NCI-H510A (cell line): ENCODE measurements at regions not wholly inside any gene's neighbourhood (a gene's known extent, or its start where the extent isn't known, plus 50 kb on each side); places are given as distances from the start of the nearest gene placed in this dataset.

Source experiments
- DNase-seq: peaks from one replicate; lab custom pipeline; 2025; lab: John Stamatoyannopoulos, UW

DNA sequence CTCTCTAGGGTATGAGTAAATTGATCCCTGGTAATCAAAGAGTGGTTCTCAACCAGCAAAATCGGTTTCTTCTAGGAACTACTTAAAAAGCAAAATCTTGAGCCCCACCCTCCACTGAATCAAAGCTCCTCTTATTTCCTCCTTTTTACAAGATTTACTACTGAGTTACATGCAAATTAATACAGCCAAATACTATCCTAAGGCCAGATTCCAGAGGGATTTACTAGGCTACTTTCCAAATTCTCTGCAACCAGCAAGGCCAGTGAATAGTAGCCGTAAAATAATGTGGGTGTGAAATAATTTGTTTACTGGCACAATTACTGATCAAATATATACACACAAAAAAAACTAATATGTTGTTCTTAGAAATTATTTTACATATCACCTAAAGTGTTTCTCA is 1583.8 kb downstream of the NCAM2 start:
- no peak for DNase-seq

DNA sequence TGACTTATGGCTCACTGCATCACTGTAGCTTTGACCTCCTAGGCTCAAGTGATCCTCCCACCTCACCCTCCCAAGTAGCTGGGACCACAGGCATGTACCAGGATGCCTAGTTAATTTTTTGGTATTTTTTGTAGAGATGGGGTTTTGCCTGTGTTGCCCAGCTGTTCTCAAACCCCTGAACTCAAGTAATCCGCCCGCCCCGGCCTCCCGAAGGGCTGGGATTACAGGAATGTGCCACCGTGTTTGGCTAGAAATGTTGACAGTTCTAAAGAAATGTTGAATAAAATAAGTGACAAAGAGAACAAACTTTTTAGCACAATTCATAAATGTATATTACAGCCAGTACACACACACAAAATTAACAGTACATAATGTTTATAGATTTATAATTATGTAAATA is 1586.1 kb downstream of the NCAM2 start:
- DNase-seq = no peak

DNA sequence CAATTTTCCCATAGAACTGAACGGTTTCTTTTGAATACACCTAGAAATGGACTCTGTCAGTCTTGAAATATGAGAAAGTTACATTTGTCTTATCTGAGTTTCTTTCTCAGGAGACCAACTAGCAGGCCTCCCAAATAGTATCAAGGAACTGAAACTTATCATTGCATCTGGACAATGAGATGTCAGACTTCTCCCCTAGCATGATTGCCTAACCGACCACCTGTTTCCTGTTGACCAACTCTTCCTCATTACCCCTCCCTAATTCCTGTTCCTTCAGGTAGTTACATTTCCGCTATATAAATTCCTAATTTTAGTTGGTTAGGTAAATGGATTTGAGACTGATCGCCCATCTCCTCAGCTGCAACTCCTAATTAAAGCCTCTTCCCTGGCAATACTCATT is 1587.3 kb downstream of the NCAM2 start:
- no peak for DNase-seq

DNA sequence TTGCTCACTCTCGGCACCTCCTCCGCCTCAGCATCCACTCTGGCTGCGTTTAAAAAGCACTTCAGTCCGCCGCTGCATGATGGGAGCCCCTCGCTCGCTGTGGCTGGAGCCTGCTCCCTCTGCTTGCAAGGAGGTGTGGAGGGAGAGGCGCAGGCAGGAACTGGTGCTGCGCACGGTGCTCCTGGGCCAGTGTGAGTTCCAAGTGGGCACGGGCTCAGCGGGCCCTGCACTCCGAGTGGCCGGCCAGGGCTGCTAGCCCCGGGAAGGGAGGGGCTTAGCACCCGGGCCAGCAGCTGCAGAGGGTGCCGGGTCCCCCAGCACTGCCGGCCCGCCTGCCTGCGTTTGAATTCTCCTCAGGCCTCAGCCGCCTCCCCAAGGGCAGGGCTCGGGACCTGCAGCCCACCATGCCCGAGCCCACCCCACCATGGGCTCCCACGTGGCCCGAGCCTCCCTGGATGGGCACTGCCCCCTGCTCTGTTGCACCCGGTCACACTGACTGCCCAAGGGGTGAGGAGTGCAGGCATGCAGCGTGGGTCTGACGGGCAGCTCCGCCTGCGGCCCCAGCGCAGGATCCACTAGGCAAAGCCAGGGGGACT is 1599.5 kb downstream of the NCAM2 start:
- DNase-seq = no peak

DNA sequence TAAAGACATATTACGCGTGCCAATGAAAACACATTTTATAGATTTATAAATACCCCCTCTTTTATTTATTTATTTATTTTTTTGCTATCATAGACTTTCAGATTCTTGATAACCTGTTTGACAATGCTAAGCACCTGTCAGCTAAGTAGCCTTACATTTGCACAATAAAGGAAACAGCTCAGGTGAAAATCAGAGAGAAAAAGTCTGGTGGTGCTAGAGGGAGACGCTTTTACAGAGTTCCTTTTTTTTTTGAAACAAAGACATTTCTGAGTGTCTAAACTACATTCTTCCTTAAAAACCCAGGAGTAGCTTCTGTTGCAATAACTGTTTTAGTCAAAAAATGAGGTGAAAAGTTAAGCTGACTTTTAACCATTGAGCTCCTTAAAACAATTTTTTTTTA is 1611.6 kb downstream of the NCAM2 start:
- DNase-seq = no peak

DNA sequence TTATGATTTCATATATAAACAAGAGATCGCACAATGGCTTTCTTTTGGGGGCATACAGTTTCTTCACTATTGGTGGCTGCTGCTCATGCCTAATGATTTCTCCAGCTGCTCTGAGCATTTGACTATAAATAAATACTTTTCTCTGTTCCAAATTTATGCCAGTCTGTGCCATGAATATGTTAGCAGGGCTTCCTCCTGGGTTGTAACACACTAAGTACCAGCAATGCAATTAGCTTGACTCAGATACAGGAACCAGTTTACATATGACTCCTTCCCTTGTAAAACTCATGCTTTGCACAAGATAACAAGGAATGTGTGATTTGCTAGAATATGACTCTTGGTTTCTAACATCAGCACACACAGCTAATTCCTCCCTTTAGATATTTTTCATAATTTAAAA is 1629.7 kb downstream of the NCAM2 start:
- DNase-seq = no peak

DNA sequence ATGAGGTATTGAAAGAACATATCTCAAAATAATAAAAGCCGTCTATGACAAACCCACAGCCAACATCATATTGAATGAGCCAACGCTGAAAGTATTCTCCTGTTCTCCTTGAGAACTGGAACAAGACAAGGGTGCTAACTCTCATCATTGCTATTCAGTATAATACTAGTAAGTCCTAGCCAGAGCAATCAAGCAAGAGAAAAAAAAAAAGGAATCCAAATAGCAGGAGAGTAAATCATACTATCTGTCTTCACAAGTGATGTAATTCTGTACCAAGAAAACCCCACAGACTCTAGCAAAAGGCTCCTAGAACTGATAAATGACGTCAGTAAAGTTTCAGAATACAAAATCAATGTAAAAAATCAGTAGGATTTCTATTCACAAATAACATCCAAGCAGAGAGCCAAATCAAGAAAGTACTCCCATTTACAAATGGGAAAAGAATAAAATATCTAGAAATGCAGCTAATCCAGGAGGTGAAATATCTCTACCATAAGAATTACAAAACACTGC is 1632.8 kb downstream of the NCAM2 start:
- no peak for DNase-seq

DNA sequence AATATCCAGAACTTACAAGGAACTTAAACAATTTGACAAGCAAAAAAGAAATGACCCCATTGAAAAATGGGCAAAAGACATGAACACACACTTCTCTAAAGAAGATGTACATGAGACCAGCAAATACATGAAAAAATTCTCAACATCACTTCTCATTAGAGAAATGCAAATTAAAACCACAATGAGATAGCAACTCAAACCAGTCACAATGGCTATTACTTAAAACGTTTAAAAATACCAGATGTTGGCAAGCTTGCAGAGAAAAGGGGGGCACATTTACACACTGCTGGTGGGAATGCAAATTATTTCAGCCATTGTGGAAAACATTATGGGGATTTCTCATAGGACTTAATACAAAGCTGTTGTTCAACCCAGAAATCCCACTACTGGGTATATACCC is 1634.0 kb downstream of the NCAM2 start:
- DNase-seq = no peak

DNA sequence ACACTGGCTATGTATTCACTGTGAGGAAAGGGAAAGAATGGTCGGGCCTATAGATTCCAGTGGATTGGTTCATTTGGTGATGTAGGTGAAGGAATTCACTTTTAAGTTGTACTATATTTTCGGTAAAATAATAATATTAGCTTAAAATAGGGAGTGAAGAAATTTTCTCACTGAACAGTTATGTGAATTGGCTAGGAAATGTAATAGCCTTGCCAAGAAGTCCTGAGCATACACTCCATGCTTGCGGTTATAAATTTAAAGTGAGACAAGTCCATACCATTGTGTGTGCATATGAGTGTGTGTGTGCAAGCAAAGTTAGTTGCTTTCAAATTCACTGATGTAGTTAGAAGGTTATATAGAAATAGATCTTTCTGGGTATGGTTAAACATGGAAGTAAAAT is 1651.0 kb downstream of the NCAM2 start:
- DNase-seq = no peak

DNA sequence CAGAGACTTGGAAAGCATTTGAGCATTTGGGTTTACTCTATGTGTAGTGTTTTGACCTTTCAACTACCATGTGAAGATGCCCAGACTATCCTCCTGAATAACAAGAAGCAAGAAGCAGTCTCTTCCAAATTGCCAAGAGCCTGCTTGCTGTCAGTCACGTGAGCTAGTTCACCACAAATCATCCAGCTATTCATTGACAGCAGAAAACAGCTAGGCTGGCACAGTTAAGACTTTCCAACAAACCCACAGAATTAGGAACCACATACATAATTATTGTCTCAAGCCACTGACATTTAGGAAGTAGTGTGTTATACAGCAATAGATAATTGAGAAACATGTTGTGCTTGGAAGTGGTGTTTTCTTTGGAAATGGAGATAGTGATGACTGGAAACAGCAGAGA is 1652.0 kb downstream of the NCAM2 start:
- no peak for DNase-seq

DNA sequence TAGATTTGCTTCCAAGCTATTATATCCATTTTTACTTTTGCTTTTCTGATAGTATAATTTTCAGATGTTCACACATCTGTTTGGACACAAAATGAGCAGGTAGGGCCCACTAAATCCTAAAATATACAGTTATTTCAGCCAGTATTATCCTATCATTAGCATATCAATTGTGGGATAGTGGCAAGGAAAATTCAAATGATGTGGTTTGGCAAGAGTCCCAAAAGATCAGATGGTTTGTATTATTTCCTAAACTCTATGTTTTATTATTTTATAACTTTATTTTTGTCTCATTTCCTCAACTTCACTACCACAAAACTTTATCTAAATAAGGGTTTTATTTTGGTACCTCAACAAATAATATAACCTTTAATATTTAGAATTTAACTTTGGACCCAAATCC is 1659.6 kb downstream of the NCAM2 start:
- no peak for DNase-seq

DNA sequence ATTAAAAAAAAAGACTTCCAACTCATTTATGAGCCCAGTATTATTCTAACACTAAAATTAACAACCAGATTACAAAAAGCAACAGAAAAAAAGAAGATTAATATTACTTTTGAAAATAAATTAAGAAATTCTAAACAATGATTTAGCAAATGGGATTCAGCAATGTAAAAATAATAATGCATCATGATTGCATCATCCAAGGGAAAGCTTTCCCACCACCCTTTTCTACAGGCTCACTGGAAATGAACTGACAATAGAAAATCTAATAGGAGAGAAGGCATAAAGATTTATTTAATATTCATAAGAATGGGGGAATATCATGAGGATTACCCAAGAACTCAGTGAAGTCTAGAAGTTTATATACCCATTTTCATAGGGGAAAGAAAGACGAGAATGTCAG is 1671.9 kb downstream of the NCAM2 start:
- no peak for DNase-seq

DNA sequence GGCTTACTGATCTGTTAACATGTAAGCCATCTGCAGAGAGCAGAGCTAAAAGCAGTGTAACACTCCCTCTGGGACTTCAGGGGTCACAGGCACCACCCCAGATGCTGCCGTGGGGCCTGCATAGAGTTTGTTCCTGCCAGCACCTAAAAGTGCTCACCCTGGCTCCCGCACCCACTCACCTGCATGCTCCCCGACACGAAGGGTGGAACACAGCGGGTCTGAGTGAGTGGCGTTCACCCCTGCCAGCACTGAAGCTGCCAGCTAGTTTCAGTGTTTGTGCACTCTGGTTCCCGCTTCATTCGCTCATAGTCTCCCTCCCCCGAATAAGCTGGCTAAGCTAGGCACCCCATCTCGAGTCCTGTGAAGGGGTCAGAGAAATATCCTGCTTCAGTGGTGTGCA is 1681.0 kb downstream of the NCAM2 start:
- no peak for DNase-seq

DNA sequence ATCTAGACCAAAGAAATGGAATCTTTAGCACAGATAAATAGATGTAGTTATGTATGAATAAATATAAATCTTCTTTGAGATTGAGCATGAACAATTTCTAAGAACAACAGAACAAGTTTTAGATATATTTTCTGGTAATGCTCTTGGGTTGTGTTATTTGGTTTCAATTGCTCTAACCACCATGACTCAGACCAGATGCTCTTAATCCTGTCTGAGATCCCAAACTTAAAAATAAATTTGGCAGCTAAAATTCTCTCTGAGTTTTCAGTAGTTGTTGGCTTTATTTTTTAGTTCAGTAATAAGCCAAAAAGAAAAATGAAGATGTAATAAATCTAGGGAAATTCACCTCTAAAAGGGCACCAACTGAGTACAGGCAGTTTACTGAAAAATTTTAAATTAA is 1693.4 kb downstream of the NCAM2 start:
- no peak for DNase-seq

DNA sequence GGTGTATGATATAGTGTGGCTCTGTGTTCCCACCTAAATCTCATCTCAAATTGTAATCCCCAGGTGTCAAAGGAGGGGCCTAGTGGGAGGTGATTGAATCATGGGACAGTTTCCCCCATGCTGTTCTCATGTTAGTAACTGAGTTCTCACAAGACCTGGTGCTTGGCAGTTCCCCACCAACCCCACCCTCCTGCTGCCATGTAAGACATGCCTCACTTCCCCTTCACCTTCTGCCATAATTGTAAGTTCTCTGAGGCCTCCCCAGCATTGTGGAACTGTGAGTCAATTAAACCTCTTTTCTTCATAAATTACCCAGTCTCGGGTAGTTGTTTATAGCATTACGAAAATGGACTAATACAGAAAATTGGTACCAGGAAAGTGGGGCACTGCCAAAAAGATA is 1705.3 kb downstream of the NCAM2 start:
- no peak for DNase-seq

DNA sequence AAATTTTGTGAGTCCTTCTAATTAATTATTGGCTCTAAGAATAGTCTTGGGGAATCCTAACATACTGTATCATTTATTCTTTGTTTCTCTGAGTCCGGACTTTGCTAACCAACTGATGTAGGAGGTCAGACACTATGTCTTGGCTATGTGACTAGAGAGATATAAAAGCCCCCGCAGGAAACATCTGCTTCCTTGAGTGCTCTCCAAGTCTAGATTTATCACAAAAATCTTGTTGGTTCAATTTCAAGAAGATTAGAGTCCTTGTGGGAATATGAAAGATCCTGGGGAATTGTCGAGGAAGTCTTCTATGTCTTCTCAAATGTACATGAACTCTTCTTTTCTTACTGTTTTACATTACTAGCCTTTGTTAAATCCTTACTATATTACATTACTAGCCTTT is 1712.5 kb downstream of the NCAM2 start:
- DNase-seq = no peak

DNA sequence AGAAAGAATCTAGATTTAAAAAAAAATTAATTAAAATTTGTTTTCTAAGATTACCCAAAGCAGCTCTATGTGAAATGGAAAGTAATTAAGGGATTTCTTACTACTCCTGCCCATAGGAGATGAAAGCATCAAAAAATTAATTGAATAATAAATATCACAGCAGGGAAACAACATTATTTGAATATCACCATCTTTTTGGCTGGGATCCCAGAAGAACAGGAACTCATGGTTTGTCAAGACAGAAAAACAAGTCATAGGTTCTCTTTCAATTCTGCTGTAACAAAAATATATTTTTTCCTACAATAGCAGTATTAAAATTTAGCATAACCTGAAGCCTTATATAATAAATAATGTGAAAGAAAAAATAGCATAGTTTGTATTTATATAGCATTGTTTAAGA is 1713.4 kb downstream of the NCAM2 start:
- DNase-seq = no peak

DNA sequence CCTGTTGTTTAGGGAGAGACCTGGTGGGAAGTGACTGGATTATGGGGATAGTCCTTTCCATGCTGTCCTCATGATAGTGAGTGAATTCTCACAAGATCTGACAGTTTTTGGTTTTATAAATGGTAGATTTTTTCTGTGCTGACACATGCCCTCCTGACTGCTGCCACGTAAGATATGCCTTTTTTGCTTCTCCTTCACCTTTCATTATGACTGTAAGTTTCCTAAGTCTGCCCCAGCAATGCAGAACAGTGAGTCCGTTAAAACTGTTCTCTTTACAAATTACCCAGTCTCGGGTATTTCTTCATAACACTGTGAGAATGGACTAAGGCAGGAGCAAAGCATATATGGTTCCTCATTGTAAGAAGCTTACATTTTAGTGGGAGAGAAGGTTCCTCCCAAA is 1727.2 kb downstream of the NCAM2 start:
- no peak for DNase-seq

DNA sequence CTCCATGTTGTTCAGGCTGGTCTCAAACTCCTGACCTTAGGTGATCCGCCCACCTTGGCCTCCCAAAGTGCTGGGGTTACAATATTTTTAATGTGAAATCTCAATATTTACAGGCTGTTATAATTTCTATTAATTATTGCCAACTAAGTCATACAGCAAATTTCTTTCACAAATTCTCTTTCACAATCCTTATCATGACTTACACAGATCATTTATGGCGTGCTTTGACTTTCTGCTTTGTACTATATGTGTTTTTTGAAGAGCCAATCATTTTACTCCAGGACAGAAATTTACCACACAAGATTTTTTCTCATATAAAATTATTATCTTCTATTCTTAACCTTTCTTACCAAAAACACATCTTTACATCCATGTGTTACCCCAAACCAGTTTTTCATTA is 1729.9 kb downstream of the NCAM2 start:
- DNase-seq = no peak

DNA sequence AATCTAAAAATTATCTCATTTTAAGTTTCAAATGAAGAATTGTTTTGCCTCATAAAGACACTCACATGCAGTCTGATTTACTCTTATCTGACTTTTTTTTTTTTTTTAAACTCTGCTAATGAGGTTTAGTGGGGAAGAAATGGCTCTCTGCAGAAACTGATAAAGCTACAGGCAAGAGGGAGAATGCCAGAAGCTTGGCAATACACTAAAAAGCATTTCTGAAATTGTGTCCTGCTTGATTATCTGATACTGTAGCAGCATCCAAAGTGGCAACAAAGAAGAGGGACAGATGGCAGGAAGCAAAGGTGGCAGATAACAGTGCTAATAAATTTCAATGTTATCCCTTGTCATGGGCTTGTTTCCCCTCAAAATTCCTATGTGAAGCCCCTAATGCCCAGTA is 1744.9 kb downstream of the NCAM2 start:
- DNase-seq = no peak

DNA sequence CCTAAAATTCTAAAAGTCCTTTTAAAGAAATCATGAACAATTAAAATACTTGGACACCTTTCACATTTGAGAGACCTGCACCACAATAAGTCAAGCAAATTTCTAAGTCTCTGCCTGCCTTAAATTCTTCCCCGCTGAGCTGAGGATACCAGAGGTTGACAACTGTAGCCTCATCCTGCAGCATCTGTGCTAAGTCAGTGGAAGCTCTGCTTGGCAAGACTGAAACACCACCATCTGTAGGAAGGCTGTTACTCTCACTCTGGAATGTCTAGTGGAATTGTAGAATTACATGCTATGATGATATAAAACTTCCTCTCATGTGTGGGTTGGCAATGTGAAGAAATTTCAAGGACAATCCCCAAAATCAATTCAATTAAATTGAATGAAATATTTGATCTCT is 1756.5 kb downstream of the NCAM2 start:
- DNase-seq = no peak

DNA sequence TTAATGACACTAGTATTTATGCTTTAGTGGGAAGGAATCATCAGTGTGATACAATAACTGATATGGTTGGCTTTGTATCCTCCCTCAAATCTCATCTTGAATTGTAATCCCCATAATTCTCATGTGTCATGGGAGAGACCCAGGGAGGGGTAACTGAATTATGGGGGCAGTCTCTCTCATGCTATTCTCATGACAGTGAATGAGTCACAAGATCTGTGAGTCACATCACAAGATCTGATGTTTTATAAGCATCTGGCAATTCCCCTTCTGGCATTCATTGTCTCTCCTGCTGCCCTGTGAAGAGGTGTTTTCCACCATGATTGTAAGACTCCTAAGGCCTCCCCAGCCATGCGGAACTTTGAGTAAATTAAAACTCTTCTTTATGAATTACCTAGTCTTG is 1760.3 kb downstream of the NCAM2 start:
- DNase-seq = no peak

DNA sequence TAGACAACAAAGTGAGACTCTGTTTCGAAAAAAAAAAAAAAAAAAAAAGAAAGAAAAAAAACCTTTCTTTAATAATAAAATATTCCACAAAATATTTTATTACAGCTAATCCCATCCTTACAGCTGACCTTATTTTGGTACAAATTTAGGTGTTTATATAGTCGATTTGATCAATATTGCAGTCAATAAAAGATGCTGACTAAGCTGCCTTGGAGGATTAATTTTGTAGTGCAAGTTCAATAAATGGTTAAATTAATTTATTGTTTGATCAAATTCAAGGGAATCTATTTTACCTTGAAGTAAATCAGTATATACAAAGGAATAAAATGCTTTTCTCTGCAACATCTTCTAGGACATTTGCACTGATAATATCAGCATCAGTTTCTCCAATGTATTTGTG is 1764.3 kb downstream of the NCAM2 start:
- no peak for DNase-seq

DNA sequence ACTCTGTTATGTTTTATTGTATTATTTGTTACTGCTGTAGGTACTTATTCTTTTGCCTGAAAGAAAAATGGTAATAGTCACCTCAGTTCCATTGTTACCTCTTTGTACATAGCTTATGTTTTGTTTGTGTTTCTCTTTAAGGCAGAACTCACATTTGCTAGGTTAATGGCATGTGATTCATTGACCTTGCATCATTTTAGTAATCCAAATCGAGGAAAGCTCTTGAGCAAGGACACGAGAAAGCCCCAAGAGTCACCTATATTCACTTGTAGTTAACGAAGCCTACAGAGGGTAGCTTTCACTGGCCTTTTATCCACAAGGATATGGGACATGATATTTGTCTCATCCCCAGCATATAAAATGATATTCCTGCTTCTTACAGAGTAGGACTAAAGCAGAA is 1765.2 kb downstream of the NCAM2 start:
- DNase-seq = no peak

DNA sequence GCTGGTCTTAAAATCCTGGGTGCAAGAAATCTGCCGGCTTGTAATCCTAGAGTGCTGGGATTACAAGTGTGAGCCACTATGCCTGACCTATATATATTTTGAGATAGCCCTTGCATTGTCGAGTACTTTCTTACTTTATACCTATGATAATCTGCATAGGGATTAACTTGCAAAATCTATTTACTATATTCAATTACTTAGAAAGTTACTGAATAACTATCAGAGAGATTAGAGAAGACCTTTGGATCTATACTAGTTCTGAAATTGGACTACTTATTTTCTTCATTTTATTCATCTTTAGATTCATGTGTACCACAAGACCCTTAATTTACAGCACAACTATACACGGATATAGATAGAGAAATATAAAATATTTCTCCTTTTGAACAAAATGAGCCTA is 1766.0 kb downstream of the NCAM2 start:
- no peak for DNase-seq
